H9 (cell line): ENCODE measurements at regions not wholly inside any gene's neighbourhood (a gene's known extent, or its start where the extent isn't known, plus 50 kb on each side); places are given as distances from the start of the nearest gene placed in this dataset.

Source experiments
- DNase-seq: peaks from one replicate; pipeline ENCODE4 v3.0.0-alpha.2; 2017
- H2AFZ ChIP-seq: one replicate; pipeline ENCODE4 v1.6.1; 2013; ENCODE audit warnings: mild to moderate bottlenecking, low read length, control low read depth, moderate library complexity
- H2AK5ac ChIP-seq: 2 replicates; pipeline ENCODE4 v1.6.1; 2013; ENCODE audit warnings: low read length, control low read depth, mixed read lengths; ENCODE audit not compliant: insufficient read length
- H2BK120ac ChIP-seq: one replicate; pipeline ENCODE4 v1.6.1; 2013; ENCODE audit warnings: low read depth, mild to moderate bottlenecking, low read length, control low read depth, inconsistent platforms; ENCODE audit not compliant: poor library complexity, severe bottlenecking
- H2BK12ac ChIP-seq: 2 replicates; pipeline ENCODE4 v1.6.1; 2013; ENCODE audit warnings: low read length, control low read depth, mixed read lengths, low read depth; ENCODE audit not compliant: insufficient read length
- H2BK15ac ChIP-seq: 2 replicates; pipeline ENCODE4 v1.6.1; 2013; ENCODE audit warnings: low read depth, low read length, control low read depth
- H2BK20ac ChIP-seq: one replicate; pipeline ENCODE4 v1.6.1; 2013; ENCODE audit warnings: low read depth, mild to moderate bottlenecking, low read length, control low read depth, inconsistent platforms; ENCODE audit not compliant: poor library complexity, severe bottlenecking
- H2BK5ac ChIP-seq: 2 replicates; pipeline ENCODE4 v1.6.1; 2013; ENCODE audit warnings: low read length, control low read depth, mixed read lengths; ENCODE audit not compliant: insufficient read length
- H3K14ac ChIP-seq: 2 replicates; pipeline ENCODE4 v1.6.1; 2013; ENCODE audit warnings: low read length, control low read depth; ENCODE audit not compliant: insufficient read depth
- H3K18ac ChIP-seq: 2 replicates; pipeline ENCODE4 v1.6.1; 2013; ENCODE audit warnings: low read depth, mild to moderate bottlenecking, mixed read lengths, low read length, control low read depth; ENCODE audit not compliant: insufficient read length
- H3K23ac ChIP-seq: 2 replicates; pipeline ENCODE4 v1.6.1; 2013; ENCODE audit warnings: low read length, control low read depth, mixed read lengths, low read depth; ENCODE audit not compliant: insufficient read length
- H3K23me2 ChIP-seq: 2 replicates; pipeline ENCODE4 v1.6.1; 2013; ENCODE audit warnings: low read depth, mild to moderate bottlenecking, mixed read lengths, low read length, control low read depth; ENCODE audit not compliant: insufficient read length, poor library complexity, severe bottlenecking
- H3K27ac ChIP-seq: 2 replicates; pipeline ENCODE4 v1.5.1; 2013; ENCODE audit warnings: low read length, control low read depth, mixed read lengths, low read depth; ENCODE audit not compliant: insufficient read length
- H3K27me3 ChIP-seq: 2 replicates; pipeline ENCODE4 v1.6.1; 2013; ENCODE audit warnings: low read length, control low read depth, inconsistent platforms; ENCODE audit not compliant: insufficient read depth
- H3K4ac ChIP-seq: 2 replicates; pipeline ENCODE4 v1.6.1; 2013; ENCODE audit warnings: low read depth, mild to moderate bottlenecking, control low read depth, inconsistent platforms, low read length, moderate library complexity
- H3K4me1 ChIP-seq: 2 replicates; pipeline ENCODE4 v1.6.1; 2013; ENCODE audit warnings: low read length, control low read depth, inconsistent platforms; ENCODE audit not compliant: insufficient read depth
- H3K4me2 ChIP-seq: 2 replicates; pipeline ENCODE4 v1.6.1; 2013; ENCODE audit warnings: low read length, control low read depth, mixed read lengths; ENCODE audit not compliant: insufficient read length, insufficient read depth
- H3K56ac ChIP-seq: 2 replicates; pipeline ENCODE4 v1.6.1; 2013; ENCODE audit warnings: low read depth, mild to moderate bottlenecking, mixed read lengths, low read length, control low read depth; ENCODE audit not compliant: insufficient read length
- H3K79me1 ChIP-seq: 2 replicates; pipeline ENCODE4 v1.6.1; 2013; ENCODE audit warnings: low read depth, mild to moderate bottlenecking, moderate library complexity, low read length, control low read depth, inconsistent platforms; ENCODE audit not compliant: insufficient read depth, poor library complexity, severe bottlenecking
- H3K79me2 ChIP-seq: 2 replicates; pipeline ENCODE4 v1.6.1; 2013; ENCODE audit warnings: low read length, control low read depth, inconsistent platforms; ENCODE audit not compliant: insufficient read depth
- H3K9ac ChIP-seq: 2 replicates; pipeline ENCODE4 v1.6.1; 2013; ENCODE audit warnings: low read length, control low read depth, mixed read lengths; ENCODE audit not compliant: insufficient read length; ENCODE audit errors: extremely low read depth
- H3K9me3 ChIP-seq: one replicate; pipeline ENCODE4 v1.6.1; 2013; ENCODE audit warnings: low read depth, low read length, inconsistent platforms; ENCODE audit not compliant: control insufficient read depth
- H3T11ph ChIP-seq: one replicate; pipeline ENCODE4 v1.6.1; 2013; ENCODE audit warnings: mild to moderate bottlenecking, low read length, control low read depth, inconsistent platforms
- H4K20me1 ChIP-seq: one replicate; pipeline ENCODE4 v1.6.1; 2013; ENCODE audit not compliant: control insufficient read depth, insufficient read length, insufficient read depth
- H4K5ac ChIP-seq: 2 replicates; pipeline ENCODE4 v1.6.1; 2013; ENCODE audit warnings: low read depth, mild to moderate bottlenecking, mixed read lengths, low read length, control low read depth; ENCODE audit not compliant: insufficient read length
- H4K8ac ChIP-seq: replicated peaks from 2 replicates; pipeline ENCODE4 v1.6.1; 2013; ENCODE audit warnings: low read length, control low read depth, mixed read lengths, low read depth; ENCODE audit not compliant: insufficient read length
- H4K91ac ChIP-seq: 2 replicates; pipeline ENCODE4 v1.6.1; 2013; ENCODE audit warnings: low read depth, mild to moderate bottlenecking, moderate library complexity, mixed read lengths, low read length, control low read depth; ENCODE audit not compliant: insufficient read length
- H3K27ac Mint-ChIP-seq, 3 experiments: 2 replicates in 2 of 3; 3 replicates in 1 of 3; pipeline ENCODE4 v1.8.0; 2020 to 2021; ENCODE audit warnings: mixed read lengths in 3 of 3, mild to moderate bottlenecking in 1 of 3, moderate library complexity in 1 of 3
- H3K27me3 Mint-ChIP-seq: 2 replicates; pipeline ENCODE4 v1.8.0; 2021; ENCODE audit warnings: low read depth, mild to moderate bottlenecking, moderate library complexity, mixed read lengths
- H3K36me3 Mint-ChIP-seq, 3 experiments: 2 replicates in 2 of 3; 3 replicates in 1 of 3; pipeline ENCODE4 v1.8.0; 2020 to 2021; ENCODE audit warnings: low read depth in 3 of 3, mixed read lengths in 3 of 3; ENCODE audit not compliant: insufficient read depth in 1 of 3
- H3K4me1 Mint-ChIP-seq, 2 experiments: 2 replicates each; pipeline ENCODE4 v1.8.0; 2020; ENCODE audit warnings: mixed read lengths in 2 of 2
- H3K4me3 Mint-ChIP-seq, 2 experiments: 2 replicates in 1 of 2; 3 replicates in 1 of 2; pipeline ENCODE4 v1.8.0; 2020 to 2021; ENCODE audit warnings: mild to moderate bottlenecking in 2 of 2, mixed read lengths in 2 of 2, moderate library complexity in 1 of 2
- H3K9me3 Mint-ChIP-seq, 2 experiments: 2 replicates in 1 of 2; 3 replicates in 1 of 2; pipeline ENCODE4 v1.8.0; 2020; ENCODE audit warnings: mild to moderate bottlenecking in 2 of 2, mixed read lengths in 2 of 2, moderate library complexity in 1 of 2
- WGBS: extraction: QIAGEN DNeasy Blood & Tissue Kit; methylation state at CpG from one replicate; pipeline ENCODE4 v1.1.7; 2013; ENCODE audit warnings: missing lambda C conversion rate, low lambda C conversion rate, mixed read lengths; ENCODE audit not compliant: insufficient read length; ENCODE audit errors: extremely low coverage; 5-methylcytosine and 5-hydroxymethylcytosine counted together
- TF ChIP-seq, protein P1 (sequence below): fragments of 200-600 bp; sonication (generic); conservative IDR thresholded peaks from 3 replicates; pipeline ENCODE4 v1.8.0; 2021; ENCODE audit warnings: antibody characterized with exemption, mild to moderate bottlenecking

DNA sequence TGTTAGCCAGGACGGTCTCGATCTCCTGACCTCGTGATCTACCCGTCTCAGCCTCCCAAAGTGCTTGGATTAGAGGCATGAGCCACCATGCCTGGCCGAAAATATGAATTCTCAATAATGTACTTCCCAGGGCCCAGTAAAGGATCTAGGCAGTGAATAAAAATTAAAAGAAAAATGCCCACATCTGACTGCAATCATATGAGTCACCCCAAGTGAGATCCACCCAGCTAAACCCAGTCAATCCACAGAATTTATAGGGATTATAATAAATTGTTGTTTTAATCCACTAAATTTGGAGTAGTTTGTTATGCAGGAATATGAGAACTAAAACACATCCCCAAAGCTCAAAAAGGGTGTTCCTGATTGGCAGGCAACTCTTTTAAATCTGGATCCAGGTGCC lies 93.5 kb upstream of the STK39 start:
- Histone ChIP-seq H3K4ac (no peak overlapping the region), H4K20me1 (no peaks in the 10 kb centered on the region), H2BK120ac (no peak overlapping the region), H2BK12ac (no peak overlapping the region), H4K8ac (no peak overlapping the region), H4K5ac (no peak overlapping the region), H3K79me1 (no peaks in the 10 kb centered on the region), H3K27ac (no peak overlapping the region), H2AFZ (no peak overlapping the region), H2BK15ac (no peak overlapping the region), H3K79me2 (no peaks in the 10 kb centered on the region), H2BK20ac (no peak overlapping the region), H3K9ac (no peak overlapping the region), H3K4me2 (no peak overlapping the region), H3K9me3 (no peaks in the 10 kb centered on the region), H2AK5ac (no peak overlapping the region), H3K18ac (no peak overlapping the region), H3K23me2 (no peaks in the 10 kb centered on the region), H3K4me1 (peaks cover 3% of the 10 kb centered on the region; the same call in 1 of the 2 replicates), H2BK5ac (no peak overlapping the region), H3K14ac (no peak overlapping the region), H3K27me3 (no peaks in the 10 kb centered on the region), H3T11ph (no peak overlapping the region), H3K56ac (no peak overlapping the region), H4K91ac (no peak overlapping the region), H3K23ac (no peak overlapping the region)
- no CpG with 5 or more reads among the region's 5 CpGs for WGBS
- H3K27me3 Mint-ChIP-seq = no peaks in the 10 kb centered on the region
- peaks cover 0 to 4% (median 0%) of the 10 kb centered on the region in 3 experiments; a peak in 3 of 7 replicates for H3K36me3 Mint-ChIP-seq
- peaks cover 21% of the 10 kb centered on the region in 2 experiments for H3K4me1 Mint-ChIP-seq
- TF ChIP-seq, protein P1, sequence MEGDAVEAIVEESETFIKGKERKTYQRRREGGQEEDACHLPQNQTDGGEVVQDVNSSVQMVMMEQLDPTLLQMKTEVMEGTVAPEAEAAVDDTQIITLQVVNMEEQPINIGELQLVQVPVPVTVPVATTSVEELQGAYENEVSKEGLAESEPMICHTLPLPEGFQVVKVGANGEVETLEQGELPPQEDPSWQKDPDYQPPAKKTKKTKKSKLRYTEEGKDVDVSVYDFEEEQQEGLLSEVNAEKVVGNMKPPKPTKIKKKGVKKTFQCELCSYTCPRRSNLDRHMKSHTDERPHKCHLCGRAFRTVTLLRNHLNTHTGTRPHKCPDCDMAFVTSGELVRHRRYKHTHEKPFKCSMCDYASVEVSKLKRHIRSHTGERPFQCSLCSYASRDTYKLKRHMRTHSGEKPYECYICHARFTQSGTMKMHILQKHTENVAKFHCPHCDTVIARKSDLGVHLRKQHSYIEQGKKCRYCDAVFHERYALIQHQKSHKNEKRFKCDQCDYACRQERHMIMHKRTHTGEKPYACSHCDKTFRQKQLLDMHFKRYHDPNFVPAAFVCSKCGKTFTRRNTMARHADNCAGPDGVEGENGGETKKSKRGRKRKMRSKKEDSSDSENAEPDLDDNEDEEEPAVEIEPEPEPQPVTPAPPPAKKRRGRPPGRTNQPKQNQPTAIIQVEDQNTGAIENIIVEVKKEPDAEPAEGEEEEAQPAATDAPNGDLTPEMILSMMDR = no peak
- H3K9me3 Mint-ChIP-seq = peaks cover 3 to 4% of the 10 kb centered on the region in 2 experiments
- no peak overlapping the region for H3K4me3 Mint-ChIP-seq
- no peak overlapping the region for H3K27ac Mint-ChIP-seq
- DNase-seq = no peak
